ENCODE measurements at regions not wholly inside any gene's neighbourhood (a gene's known extent, or its start where the extent isn't known, plus 50 kb on each side); places are given as distances from the start of the nearest gene placed in this dataset.

DNA sequence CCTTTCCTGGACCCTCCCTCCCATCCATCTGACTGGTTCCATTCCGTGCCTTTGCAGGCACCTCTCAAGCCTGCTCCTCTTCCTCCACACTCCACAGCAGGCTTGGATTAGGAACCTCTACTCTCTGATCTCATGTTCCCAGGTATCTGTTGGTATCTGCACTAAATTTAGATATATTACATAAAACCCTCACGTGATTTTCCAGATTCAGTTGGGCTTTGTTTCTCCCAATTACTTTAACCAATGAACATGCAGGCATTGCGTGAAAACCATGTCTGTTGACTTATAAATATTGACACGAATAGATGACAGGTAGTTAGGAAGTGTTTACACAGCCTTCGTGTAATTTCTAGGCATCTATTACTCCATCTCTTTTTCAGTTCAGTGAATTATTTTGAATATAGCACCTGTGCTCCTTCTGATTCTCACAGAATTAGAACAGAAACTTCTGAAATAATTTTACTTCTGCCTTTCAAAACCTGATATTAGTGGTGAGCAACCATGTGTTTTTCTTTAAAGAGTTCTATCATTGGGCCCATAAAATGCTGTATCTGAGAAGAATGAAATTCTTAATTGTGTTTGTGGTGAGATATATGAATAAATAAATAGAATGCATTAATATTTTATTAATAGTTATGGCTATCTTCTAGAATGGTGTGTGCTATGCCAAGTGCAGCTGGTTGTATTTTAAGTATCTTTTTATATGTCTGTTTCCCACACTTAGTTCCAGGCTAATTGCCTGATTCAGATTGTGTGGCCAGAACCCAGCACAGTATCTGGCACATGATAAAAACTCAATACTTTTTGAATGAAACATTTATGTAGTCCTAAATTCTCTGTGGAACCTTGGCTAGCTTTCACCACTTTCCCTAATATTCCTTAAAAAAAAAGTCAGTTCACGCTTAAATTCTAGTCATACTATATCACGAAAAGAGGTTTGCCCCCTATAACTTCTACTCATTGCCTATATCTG lies 304.8 kb downstream of the QDPR start:
- TF ChIP-seq, protein P1, sequence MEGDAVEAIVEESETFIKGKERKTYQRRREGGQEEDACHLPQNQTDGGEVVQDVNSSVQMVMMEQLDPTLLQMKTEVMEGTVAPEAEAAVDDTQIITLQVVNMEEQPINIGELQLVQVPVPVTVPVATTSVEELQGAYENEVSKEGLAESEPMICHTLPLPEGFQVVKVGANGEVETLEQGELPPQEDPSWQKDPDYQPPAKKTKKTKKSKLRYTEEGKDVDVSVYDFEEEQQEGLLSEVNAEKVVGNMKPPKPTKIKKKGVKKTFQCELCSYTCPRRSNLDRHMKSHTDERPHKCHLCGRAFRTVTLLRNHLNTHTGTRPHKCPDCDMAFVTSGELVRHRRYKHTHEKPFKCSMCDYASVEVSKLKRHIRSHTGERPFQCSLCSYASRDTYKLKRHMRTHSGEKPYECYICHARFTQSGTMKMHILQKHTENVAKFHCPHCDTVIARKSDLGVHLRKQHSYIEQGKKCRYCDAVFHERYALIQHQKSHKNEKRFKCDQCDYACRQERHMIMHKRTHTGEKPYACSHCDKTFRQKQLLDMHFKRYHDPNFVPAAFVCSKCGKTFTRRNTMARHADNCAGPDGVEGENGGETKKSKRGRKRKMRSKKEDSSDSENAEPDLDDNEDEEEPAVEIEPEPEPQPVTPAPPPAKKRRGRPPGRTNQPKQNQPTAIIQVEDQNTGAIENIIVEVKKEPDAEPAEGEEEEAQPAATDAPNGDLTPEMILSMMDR (IDR thresholded peaks at IDR 0.05; ENCODE audit: extremely low read depth in 1 of 2, insufficient read depth in 1 of 2, low read depth in 1 of 2, low read length in 2 of 2) = no peak
- no peak for TF ChIP-seq POLR2A (IDR thresholded peaks at IDR 0.05; ENCODE audit: low read depth, low read length)
- TF ChIP-seq GATA2 (IDR thresholded peaks at IDR 0.05; ENCODE audit: insufficient read depth, insufficient read length, low read depth, low read length) = no peak
- TF ChIP-seq POLR2AphosphoS5 (IDR thresholded peaks at IDR 0.05; ENCODE audit: insufficient read depth, low read depth, low read length) = no peak
- no peak for TF ChIP-seq JUN (IDR thresholded peaks at IDR 0.05; ENCODE audit: borderline replicate concordance, insufficient read depth, insufficient read length, low read depth)
- TF ChIP-seq MYC (IDR thresholded peaks at IDR 0.05; ENCODE audit: low read depth, low read length) = no peak
- TF ChIP-seq EZH2 (IDR thresholded peaks at IDR 0.05; ENCODE audit: borderline replicate concordance, low read depth, low read length, severe bottlenecking) = no peak
- TF ChIP-seq, protein P2, sequence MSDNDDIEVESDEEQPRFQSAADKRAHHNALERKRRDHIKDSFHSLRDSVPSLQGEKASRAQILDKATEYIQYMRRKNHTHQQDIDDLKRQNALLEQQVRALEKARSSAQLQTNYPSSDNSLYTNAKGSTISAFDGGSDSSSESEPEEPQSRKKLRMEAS (IDR thresholded peaks at IDR 0.05; ENCODE audit: insufficient read depth, insufficient read length) = no peak
- TF ChIP-seq FOS (IDR thresholded peaks at IDR 0.05; ENCODE audit: borderline replicate concordance, insufficient read depth, low read length) = no peak
